ENCODE measurements at regions not wholly inside any gene's neighbourhood (a gene's known extent, or its start where the extent isn't known, plus 50 kb on each side); places are given as distances from the start of the nearest gene placed in this dataset.

DNA sequence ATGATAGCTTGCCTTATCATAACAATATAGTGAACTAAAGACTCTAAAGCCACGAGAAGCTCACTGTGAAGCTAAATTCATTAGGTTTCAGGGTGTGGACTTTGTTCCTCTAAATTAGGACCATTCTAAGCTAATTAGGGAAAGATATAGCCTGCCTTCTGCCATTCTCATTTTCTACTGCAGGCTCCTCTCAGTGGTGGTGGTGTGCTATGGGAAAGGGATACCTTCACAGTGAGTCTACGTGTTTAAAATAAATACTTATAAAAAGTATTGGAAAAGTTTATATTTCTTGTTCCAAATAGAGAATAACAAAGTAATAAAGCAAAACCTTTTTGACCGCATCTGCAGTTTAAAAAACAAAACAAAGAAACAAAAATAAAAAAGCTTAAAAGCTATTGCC lies 327.7 kb downstream of the PAPSS1 start:
- no peak for DNase-seq (ENCODE audit: low read depth, low spot score)
- H3K36me3 ChIP-seq (ENCODE audit: insufficient read depth, low read length), result 0 out of 2 replicates have a peak, but pooled peaks cover under 1% of the 10 kb centered on the region
- no peaks in the 10 kb centered on the region for H3K9me3 ChIP-seq (ENCODE audit: low read depth, low read length)
- H3K9ac ChIP-seq (ENCODE audit: insufficient read length), result peak overlapping the region; percentile 69
- peak overlapping the region; percentile 99 for H3K27ac ChIP-seq
- H3K4me3 ChIP-seq, result peak overlapping the region; percentile 50
- TF ChIP-seq FOXP2 (optimal IDR thresholded peaks at IDR 0.05; ENCODE audit: control extremely low read depth, extremely low read length, insufficient read depth), result no peak
- TF ChIP-seq POLR2AphosphoS5 (IDR thresholded peaks at IDR 0.05; ENCODE audit: borderline replicate concordance, low read depth, low read length), result no peak
- TF ChIP-seq EZH2 (IDR thresholded peaks at IDR 0.05), result no peak

DNA sequence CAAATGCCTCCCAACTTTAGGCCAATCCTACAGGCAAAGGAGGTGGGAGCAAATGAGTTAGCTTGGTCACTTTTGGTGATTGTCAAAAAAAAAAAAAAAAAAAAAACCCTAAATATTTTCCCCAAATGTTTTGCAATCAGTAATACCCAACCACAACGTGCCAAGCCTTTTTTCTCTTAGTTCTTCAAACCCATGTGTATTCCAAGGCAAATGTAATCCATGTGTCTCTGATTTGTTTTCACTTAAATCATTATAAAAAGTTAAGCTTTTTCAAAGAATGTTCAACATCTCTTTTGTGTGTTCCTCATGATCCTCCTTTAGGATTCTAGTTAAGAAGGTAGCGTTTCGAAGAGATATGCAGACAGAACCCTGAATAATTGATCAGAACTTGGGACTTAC lies 328.4 kb downstream of the PAPSS1 start:
- no peaks in the 10 kb centered on the region for H3K36me3 ChIP-seq (ENCODE audit: insufficient read depth, low read length)
- TF ChIP-seq POLR2AphosphoS5 (IDR thresholded peaks at IDR 0.05; ENCODE audit: borderline replicate concordance, low read depth, low read length) (no peak), FOXP2 (optimal IDR thresholded peaks at IDR 0.05; ENCODE audit: control extremely low read depth, extremely low read length, insufficient read depth) (no peak), EZH2 (IDR thresholded peaks at IDR 0.05) (no peak)

DNA sequence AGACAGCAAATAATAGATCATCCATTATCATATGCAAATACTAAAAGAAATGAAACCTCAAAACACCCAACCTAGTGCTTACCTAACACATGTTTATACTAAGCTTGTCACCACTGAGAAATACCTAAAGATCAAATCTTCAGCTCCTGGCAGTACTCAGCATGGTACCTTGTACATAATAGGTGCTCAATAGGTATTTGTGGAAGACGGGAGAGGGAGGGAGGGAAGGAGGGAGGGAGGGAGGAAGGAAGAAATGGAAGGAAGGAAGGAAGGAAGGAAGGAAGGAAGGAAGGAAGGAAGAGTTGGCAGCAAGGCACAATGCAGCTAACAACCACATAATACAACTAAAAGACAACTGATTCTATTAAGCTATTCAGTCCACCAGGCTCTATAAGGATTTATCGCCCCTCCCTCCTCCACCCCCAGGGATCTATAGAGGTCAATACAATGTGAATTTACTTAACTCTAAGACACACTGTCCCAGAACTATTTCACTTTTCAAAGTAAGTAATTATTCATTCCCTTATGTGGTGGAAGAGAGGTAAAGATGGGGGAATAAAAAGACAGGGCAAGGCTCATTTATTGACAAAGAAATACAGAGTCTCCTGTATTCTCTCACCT lies 328.9 kb downstream of the PAPSS1 start:
- no peak for TF ChIP-seq FOXP2 (optimal IDR thresholded peaks at IDR 0.05; ENCODE audit: control extremely low read depth, extremely low read length, insufficient read depth)
- peak; percentile 70 for TF ChIP-seq POLR2AphosphoS5 (IDR thresholded peaks at IDR 0.05; ENCODE audit: borderline replicate concordance, low read depth, low read length)
- Histone ChIP-seq H3K27ac (peak overlapping the region; percentile 99), H3K9ac (ENCODE audit: insufficient read length) (peak overlapping the region; percentile 69), H3K4me3 (peak overlapping the region; percentile 50), H3K9me3 (ENCODE audit: low read depth, low read length) (no peaks in the 10 kb centered on the region), H3K36me3 (ENCODE audit: insufficient read depth, low read length) (no peaks in the 10 kb centered on the region)
- DNase-seq (ENCODE audit: low read depth, low spot score), result peak; percentile 95

More for the DNA sequence above, 328.4 kb downstream of the PAPSS1 start:
- Histone ChIP-seq H3K9ac (ENCODE audit: insufficient read length) (peak overlapping the region; percentile 69), H3K4me3 (peak overlapping the region; percentile 50), H3K9me3 (ENCODE audit: low read depth, low read length) (no peaks in the 10 kb centered on the region), H3K27ac (peak overlapping the region; percentile 99)
- DNase-seq (ENCODE audit: low read depth, low spot score), result peak; percentile 60

DNA sequence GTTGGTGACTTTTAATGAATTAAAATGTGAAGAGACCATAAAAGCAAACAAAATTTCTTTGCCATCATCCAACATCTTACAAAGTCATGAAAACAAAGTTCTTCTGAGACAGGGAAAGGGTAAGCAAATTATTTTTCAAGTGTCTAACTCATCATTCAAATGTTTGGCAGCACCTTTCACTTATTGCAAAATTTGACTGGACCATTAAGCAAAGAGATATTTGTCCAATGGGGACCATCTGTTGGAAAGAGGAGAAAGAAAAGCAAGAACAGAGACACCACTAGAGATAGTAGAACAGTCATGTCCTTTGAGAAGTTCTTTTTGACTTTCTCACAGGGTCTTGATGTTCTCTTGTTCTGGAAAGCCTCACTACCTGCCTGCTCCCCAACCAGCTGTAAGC lies 330.1 kb downstream of the PAPSS1 start:
- no peaks in the 10 kb centered on the region for H3K9me3 ChIP-seq (ENCODE audit: low read depth, low read length)
- H3K36me3 ChIP-seq (ENCODE audit: insufficient read depth, low read length), result no peaks in the 10 kb centered on the region
- peak overlapping the region; percentile 99 for H3K27ac ChIP-seq
- no peak overlapping the region for H3K4me3 ChIP-seq
- peak overlapping the region; percentile 19 for H3K9ac ChIP-seq (ENCODE audit: insufficient read length)
- TF ChIP-seq POLR2AphosphoS5 (IDR thresholded peaks at IDR 0.05; ENCODE audit: borderline replicate concordance, low read depth, low read length) (no peak), FOXP2 (optimal IDR thresholded peaks at IDR 0.05; ENCODE audit: control extremely low read depth, extremely low read length, insufficient read depth) (no peak), EZH2 (IDR thresholded peaks at IDR 0.05) (no peak)
- DNase-seq (ENCODE audit: low read depth, low spot score), result no peak

DNA sequence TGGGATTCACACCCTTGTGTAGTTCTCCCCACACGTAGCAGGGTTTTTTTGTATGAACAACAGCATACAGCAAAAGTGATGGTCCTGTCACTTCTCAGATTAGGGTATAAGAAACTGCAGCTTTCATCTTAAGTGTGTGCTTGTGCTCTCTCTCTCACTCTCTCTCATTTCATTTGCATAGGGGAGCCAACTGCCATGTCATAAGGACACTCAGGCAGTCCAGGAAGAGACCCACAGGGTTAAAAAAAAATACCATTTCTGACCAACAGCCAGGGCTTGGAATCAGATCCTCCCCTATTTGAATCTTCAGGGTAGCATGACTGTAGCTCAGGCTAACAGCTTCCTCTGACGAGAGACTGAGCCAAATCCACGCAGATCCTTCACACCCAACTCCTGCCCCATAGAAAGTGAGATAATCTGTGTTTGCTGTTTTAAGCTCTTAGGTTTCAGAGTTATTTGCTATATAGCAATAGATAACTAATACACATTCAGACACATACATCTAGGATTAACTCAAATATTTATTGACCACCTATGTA lies 331.2 kb downstream of the PAPSS1 start:
- Histone ChIP-seq H3K27ac (peak overlapping the region; percentile 99), H3K4me3 (no peak overlapping the region), H3K36me3 (ENCODE audit: insufficient read depth, low read length) (no peaks in the 10 kb centered on the region), H3K9ac (ENCODE audit: insufficient read length) (no peak overlapping the region), H3K9me3 (ENCODE audit: low read depth, low read length) (no peaks in the 10 kb centered on the region)
- TF ChIP-seq FOXP2 (optimal IDR thresholded peaks at IDR 0.05; ENCODE audit: control extremely low read depth, extremely low read length, insufficient read depth), result no peak
- DNase-seq (ENCODE audit: low read depth, low spot score), result no peak

DNA sequence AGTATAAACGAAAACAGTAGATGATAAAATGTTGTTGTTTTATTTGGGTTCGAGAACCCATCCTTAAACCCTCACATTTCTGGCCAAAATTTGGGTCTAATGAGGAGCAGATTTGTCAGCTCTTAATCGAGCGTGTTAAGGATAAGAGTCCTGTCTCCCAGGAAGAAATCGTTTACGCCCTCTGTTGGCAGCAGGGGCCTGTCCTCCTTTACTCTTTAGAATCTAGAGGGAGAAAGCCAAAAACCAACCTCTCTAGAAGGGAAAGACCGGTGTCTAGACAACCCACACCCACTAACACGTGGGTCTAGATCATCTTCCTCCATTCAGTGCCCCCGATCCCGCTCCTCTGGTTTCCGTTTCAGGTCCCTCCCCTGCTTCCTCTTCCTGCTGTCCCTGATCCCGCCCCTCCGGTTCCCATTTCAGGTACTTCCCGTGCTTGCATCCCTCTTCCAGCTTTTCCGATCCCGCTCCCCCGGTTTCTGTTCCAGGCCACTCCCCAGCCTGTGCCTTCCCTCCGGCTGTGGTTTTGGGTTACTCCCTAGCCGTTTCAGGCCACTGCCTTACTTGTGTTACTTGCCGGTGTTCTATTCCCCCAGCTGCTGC lies 339.1 kb downstream of the PAPSS1 start:
- DNase-seq (ENCODE audit: low read depth, low spot score), result no peak
- Histone ChIP-seq H3K4me3 (peak overlapping the region; percentile 7; the same call in 1 of the 2 replicates), H3K27ac (peak overlapping the region; percentile 71), H3K9me3 (ENCODE audit: low read depth, low read length) (no peaks in the 10 kb centered on the region), H3K36me3 (ENCODE audit: insufficient read depth, low read length) (no peaks in the 10 kb centered on the region), H3K9ac (ENCODE audit: insufficient read length) (no peak overlapping the region)
- TF ChIP-seq POLR2AphosphoS5 (IDR thresholded peaks at IDR 0.05; ENCODE audit: borderline replicate concordance, low read depth, low read length) (no peak), FOXP2 (optimal IDR thresholded peaks at IDR 0.05; ENCODE audit: control extremely low read depth, extremely low read length, insufficient read depth) (no peak), EZH2 (IDR thresholded peaks at IDR 0.05) (no peak)

DNA sequence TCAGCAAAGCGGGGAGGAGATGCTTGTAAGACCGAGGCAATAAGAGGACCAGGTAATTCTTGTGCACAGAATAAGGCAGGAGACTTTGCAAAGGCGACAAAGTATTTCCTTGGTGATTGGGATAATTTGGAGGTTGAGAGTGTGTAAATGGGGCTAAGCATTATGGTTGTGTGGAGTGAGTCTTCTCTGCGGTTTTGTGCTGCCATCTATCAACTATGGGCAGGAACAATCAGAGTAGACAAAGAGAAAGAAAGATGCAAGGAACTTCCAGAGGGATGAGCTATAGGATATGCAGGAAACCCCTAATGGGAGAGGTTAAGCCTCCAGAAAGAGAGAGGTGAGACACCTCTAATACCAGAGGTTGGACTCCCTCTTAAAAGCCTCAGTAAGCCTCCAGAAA lies 339.8 kb downstream of the PAPSS1 start:
- TF ChIP-seq EZH2 (IDR thresholded peaks at IDR 0.05) (no peak), FOXP2 (optimal IDR thresholded peaks at IDR 0.05; ENCODE audit: control extremely low read depth, extremely low read length, insufficient read depth) (no peak)
- H3K9me3 ChIP-seq (ENCODE audit: low read depth, low read length), result no peaks in the 10 kb centered on the region
- DNase-seq (ENCODE audit: low read depth, low spot score), result no peak
- peak overlapping the region; percentile 71; the same call in 1 of the 2 replicates for H3K27ac ChIP-seq
- H3K36me3 ChIP-seq (ENCODE audit: insufficient read depth, low read length), result no peaks in the 10 kb centered on the region
- H3K4me3 ChIP-seq, result no peak overlapping the region; the same call in 1 of the 2 replicates
- H3K9ac ChIP-seq (ENCODE audit: insufficient read length), result no peak overlapping the region

DNA sequence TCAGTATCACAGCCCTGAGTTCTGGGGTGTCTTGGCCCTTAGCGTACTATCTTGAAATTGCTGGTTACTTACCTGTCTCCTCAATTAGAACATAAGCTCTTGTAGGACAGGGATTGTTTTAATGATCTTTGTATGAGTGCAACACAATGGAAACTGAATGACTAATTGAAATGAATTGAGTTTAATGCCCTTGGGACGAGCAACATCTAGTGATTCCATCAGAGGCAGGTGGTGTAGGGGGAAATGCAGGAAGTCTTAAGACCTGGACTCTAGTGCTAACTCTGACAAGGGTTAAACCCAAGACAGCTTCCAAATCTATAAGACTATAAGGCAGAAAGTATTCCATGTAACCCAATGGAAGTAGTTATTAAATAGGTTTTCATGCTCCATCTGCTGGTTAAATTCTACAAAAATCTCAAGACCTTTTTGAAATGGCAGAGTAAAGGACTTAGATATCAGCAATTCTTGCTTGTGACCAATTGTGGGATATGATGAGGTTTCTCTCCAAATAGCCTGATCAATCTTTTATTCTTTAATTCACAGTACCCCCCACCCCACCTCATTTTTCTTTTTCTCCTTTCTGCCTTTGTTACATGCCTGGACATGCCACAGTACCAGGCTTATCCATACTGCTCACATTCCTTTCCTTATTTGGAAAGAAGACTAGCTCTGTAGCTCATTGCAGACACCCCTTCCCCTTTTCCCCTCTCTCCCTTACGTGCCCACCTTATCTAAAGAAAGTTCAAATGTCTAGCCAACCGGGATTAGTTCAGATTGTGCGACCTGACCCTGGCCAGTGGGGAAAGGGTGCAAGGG lies 340.8 kb downstream of the PAPSS1 start:
- H3K9ac ChIP-seq (ENCODE audit: insufficient read length), result no peak overlapping the region
- no peak overlapping the region for H3K27ac ChIP-seq
- H3K36me3 ChIP-seq (ENCODE audit: insufficient read depth, low read length), result no peaks in the 10 kb centered on the region
- no peaks in the 10 kb centered on the region for H3K9me3 ChIP-seq (ENCODE audit: low read depth, low read length)
- TF ChIP-seq EZH2 (IDR thresholded peaks at IDR 0.05) (no peak), POLR2AphosphoS5 (IDR thresholded peaks at IDR 0.05; ENCODE audit: borderline replicate concordance, low read depth, low read length) (no peak), FOXP2 (optimal IDR thresholded peaks at IDR 0.05; ENCODE audit: control extremely low read depth, extremely low read length, insufficient read depth) (no peak)
- no peak for DNase-seq (ENCODE audit: low read depth, low spot score)
- no peak overlapping the region for H3K4me3 ChIP-seq

Measured in SK-N-MC (cell line).